ENCODE measurements at regions not wholly inside any gene's neighbourhood (a gene's known extent, or its start where the extent isn't known, plus 50 kb on each side); places are given as distances from the start of the nearest gene placed in this dataset.
"Not testable (repeated sequence)": the region's sequence is repeated elsewhere in the genome, so short reads cannot be mapped to it uniquely, and the experiment has no call there.

DNA sequence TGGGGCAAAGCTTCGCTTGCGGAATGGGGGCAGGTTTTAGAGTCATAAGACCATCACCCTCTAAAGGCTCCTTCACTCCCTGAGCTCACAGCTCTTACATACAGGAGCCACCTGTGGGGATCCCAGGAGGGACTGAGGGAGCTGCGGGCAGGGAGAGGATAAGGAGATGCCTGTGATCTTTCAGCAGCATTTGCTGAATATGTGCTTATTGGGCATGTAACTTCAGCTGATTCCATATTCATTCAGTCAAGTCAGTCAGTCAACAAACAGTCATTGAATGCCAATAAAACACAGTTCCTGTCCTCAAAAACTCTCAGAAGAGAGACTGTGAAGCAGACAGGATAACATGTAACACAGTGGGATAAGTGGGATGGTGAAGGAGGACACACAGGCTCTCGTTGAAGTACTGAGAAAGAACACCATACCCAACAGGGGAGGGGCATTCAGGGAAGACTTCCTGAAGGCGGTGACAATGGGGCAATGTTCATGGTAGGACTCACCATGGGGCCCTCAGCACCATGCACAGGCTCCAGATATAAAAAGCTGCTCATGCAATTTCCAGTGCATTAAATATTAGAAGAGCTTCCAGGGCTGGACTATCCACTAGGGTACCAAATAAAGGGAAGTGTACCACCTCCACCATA is 240.9 kb downstream of the UACA start:
- DNase-seq: no peak

DNA sequence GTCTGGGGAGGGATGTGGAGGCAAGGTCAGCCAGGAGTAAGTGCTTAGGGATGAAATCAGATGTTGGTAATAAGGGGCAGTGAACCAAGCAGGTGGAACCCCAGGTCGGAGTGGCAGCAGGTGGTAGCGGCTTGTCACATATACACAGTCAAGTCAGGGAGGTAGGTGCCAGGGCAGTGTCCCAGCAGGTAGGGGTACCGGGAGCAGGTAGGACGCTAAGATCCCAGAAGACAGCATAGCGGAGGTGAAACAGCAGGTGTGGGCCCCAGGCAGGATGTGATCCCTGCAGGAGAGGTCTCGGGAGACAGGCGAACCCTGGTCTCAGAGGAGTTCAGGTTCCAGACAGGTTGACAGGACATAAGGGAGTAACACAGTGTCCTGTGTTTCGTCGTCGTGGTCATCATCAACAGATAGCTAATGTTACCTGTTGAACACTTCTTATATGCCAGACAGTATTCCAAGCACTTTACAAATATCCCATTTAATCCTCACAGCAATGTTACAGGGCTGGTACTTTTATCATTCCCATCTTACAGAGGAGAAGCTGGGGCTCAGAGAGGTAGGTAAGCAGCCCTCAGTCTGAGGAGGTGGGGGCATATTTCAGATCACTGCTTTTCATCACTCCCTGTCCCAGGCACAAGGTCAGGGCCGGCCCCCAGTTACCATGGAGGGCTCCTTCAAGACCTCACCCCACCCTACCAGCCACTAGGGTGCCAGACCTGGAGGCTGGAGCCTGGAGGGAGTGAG is 241.6 kb downstream of the UACA start:
- DNase-seq: no peak

DNA sequence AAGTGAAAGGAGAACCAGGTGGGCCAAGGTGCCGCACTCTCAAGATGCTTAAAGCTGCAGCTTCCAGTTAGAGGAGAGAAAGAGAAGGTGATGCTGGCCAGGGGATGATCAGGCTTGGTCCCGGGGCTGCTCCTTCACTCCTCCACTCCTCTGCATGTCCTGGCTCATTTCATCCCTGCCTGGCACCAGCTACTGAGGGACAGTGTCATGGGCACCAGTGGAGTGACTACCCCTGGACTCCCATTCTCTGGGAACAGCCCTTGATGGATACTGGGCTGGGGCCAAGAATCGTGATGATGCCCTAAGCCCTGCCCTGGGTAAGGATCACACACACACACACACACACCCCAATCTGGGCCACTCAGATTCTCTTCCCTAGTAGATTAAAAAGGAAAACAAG is 243.7 kb downstream of the UACA start:
- DNase-seq: no peak

DNA sequence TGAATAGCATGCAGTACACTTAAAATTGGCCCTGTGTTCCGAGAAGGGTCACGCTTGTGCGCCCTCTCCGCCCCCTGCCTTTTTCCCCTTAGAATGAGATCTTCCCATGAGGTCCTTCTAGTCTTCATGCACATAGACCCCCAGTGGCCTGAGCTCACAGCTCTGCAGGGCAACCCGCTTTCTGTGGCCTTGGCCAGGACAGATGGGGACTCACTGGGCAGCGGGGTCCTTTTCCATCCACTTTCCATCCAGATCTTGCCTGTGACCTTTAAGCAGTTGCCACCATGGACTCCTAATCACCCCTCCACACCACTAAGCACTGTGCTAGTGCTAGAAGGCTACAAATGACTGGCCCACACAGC is 244.4 kb downstream of the UACA start:
- DNase-seq: no peak

DNA sequence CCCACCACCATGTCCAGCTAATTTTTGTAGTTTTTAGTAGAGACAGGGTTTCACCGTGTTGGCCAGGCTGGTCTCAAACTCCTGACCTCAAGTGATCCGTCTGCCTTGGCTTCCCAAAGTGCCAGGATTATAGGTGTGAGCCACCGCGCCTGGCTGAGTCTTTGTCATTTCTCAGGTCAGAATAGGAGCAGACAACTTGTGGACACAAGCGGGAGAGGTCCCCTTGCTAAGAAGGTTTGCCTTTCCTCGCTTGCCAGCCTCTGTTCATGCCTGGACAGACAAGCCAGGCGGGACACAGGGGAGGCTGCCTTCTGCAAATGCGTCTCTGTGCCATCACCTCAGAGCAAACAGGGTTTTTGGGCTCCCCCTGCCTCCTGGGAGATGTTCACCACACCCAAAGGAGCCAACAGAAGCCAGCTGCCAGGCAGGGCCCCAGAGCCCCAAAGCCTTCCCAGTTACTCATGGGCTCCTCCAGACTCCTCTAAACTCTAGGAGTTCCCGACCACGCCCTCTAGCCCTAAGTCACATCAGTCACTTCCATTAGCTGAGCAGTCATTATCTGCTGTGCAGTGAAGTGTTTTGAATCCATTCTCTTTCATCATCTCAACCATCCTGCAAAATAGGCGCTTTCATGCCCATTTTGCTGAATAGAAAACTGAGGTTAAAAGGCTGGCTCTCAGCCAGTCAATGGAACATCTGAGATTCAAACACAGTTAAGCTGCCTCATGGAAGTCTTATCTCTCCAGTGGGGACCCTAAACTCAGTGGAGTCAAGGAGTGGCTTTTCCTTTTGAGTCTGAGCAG is 245.0 kb downstream of the UACA start:
- DNase-seq: no peak

DNA sequence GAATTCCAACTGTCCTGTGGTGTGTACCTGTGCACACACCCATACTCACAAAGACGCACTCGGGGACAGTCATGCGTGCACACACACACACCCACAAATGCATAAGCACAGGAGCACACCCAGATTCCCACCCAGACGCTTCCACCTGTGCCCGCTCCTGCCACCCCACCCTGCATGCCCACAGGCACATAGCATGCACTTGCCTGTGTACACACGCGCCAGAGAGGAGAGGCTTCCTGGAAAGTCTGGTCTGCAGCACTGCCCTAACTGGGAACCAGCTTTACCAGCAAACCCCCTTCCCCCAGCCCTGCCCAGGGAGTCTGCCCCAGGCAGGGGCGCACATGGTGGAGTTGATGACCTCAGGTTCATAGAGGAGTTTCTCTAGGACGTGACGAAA is 246.2 kb downstream of the UACA start:
- DNase-seq: no peak

DNA sequence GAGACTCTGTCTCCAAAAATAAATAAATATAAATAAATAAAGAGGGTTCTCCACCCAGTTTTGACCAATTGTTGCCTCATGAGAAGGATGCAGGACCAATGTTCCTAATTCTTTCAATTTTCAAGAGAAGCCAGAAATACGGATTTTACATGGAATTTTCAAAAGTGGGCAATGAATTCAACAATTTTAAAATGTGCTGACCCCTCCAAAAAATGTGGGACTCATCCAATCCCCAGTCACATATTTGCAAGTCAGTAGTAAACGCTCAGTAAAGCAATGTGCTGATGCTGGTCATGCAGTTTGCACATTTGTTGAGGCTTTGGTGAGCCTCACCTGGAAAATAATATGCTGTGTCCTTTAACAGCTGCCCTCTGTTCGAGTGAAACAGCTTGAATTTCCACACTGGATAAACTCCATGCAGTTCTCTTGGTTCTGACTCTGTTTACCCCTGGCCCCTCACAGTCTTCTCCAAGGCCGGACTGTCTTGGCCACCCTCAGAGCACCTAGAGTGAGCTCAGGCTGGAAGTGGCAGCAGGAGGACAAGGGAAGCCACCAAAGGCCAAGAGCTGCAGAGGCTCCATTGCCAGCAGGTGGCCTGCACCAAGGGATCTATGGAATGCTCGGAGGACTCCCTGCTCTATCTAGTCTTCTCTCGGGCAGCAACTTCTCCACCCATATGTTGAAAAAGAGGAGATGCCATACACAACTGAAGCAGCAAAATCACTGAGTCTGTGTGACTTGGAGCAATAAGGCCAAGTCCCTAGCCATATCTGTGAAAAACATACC is 246.8 kb downstream of the UACA start:
- DNase-seq: no peak

DNA sequence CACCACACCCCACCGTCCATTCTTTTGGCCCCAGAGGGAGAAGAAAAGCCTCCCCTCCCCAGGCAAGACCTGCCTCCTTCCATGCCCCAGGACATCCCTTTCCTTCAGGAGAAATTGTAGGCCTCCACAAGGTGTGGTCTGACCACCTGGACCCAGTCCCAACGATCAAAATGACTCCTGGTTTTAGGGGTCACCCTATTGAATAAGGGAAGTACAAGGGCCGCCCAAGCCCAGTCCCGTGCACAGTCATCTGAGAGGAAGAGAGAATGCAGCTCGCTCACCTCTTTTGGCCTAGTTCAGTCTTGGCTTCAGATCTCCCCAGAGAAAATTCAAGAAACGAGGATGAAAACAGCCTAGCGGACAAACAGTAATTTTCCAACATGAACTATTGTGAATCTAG is 249.1 kb downstream of the UACA start:
- no peak for DNase-seq

DNA sequence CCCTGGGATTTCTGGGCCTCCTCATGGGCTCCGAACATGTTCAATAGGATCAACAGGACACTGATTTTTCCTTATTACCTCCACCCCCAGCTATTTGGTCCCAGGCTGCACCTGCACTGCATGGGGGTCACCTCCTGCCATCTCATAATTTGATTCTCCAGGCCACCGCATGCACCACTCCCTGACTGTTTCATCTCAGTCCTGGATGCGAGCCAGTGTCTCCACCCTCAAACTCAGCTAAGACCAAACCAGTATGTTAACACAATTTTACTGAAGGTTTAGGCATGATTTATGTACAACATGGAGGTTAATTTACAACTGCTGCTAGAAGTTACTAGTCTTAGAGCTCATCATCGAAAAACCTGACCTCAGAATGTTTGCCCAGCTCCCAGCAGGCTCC is 249.5 kb downstream of the UACA start:
- DNase-seq: no peak

DNA sequence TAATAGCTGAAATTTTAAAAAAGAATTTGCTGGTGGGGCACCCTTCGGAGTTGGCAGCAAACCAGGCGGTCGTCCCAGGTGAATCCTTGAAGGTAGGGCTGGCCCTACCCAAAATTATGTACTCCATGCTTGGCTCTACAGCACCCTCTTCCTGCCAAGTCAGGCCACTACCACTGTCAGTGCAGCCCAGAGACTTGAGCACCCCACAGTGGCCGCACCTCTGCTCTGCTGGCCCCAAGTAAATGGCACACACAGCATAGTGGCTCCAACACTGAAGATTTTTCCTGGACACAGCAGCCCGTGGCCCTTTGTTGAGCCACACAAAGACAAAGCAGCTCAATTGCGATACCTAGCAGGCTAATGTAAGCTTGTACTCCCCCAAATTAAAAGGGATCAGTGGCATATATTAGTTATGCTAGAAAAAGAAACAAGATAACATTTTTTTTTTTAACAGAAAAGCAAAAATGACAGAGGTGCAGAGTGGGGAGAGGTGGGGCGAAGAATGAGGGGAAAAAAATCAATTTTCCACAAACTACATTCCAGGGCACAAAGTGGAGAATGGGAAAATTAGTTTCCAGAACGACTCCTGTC is 250.5 kb downstream of the UACA start:
- peak; percentile 52 to 59 for DNase-seq

DNA sequence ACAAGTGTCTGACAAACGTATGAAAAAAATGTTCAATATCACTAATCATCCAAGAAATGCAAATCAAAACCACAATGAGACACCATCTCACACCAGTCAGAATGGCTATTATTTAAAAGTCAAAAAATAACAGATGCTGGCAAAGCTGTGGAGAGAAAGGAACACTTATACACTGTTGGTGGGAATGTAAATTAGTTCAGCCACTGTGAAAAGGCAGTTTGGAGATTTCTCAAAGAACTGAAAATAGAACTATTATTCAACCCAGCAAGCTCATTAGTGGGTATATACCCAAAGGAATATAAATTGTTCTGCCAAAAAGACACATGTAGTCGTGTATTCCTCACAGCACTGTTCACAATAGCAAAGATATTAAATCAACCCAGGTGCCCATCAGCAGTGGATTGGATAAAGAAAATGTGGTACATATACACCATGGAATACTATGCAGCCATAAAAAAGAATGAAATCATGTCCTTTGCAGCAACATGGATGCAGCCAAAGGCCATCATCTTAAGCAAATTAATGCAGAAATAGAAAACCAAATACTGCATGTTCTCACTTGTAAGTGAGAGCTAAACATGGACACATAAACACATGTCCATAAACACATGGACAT is 251.3 kb downstream of the UACA start:
- DNase-seq: not testable (repeated sequence)

DNA sequence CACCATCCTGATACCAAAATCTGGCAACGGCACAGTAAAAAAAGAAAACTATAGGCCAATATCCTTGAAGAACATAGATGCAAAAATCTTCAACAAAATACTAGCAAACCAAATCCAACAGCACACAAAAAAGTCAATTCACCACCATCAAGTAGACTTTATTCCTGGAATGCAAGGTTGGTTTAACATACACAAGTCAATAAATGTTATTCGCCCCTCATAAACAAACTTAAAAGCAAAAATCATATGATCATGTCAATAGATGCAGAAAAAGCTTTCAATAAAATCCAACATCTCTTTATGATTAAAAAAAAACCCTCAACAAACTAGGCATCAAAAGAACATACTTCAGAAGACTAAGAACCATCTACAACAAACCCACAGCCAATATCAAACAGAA is 252.9 kb downstream of the UACA start:
- DNase-seq: no peak

DNA sequence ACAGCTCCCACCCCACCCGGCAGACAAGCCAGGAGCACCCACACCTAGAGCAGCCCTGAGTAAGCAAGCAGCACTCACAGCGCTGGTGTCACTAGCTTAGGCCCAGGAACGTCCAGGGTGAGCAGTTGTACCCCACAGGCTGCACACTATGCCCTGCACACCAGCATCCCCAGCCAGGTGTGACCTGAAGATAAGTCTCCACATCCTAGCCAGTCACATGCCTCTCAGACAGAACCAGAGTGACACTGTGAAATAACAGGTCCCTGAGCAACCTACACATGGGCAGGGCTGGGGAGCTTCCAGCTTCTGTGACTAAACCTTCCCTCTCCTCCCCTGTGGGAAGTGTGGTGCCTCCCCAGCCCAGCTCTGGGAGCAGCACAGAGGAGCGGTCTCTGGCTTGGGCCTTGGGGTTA is 253.6 kb downstream of the UACA start:
- DNase-seq: no peak

DNA sequence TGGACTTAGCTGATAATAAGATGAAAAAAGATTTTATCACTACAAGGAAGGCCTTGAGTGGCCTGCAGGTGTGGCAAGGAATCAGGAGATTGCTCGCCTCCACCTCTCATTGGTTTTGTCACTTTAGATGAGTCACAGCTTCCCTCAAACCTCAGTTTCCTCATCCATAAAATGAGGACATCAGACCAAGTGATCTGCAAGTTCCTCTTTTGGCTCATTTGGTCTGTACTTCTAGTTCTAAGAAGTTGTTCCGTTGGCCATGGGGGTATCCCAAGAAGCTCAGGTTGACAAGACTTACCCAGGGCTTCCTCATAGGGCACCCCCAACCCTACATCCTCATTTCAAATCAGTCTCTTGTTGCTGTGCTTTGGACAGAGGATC is 254.1 kb downstream of the UACA start:
- DNase-seq: no peak

DNA sequence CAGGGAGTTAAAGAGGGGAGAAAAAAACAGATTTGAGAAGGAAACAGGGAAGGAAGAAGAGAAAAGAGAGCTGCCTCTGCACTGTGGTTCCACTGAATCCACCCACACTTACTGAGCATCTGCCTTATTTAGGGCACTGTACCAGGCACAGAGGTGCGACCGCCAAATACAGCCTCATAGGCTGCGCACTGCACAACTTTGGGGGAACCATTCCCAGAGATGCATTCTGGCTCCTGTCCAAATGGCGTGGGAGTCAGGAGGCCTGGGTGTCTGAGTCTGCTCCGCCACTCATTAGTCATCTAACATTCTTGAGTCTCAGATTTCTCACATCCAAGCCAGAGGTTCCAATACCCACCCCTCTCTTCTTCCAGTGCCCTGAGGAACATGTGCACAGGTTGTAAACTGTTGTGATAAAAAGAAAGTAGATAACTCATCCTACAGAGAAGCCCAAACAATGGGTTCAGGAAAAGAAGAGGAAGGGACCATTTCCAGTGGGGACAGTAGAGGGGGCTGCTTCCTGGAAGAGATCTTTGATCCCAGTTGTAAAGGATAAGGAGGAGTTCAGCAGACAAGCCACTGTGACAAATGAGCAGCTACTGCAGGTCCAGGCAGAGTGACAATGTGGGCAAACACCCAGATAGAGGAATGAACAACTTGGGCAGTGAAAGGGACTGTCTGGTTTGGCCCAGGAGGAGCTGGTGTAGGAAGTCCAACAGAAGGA is 254.6 kb downstream of the UACA start:
- DNase-seq: peak; percentile 33 to 34

DNA sequence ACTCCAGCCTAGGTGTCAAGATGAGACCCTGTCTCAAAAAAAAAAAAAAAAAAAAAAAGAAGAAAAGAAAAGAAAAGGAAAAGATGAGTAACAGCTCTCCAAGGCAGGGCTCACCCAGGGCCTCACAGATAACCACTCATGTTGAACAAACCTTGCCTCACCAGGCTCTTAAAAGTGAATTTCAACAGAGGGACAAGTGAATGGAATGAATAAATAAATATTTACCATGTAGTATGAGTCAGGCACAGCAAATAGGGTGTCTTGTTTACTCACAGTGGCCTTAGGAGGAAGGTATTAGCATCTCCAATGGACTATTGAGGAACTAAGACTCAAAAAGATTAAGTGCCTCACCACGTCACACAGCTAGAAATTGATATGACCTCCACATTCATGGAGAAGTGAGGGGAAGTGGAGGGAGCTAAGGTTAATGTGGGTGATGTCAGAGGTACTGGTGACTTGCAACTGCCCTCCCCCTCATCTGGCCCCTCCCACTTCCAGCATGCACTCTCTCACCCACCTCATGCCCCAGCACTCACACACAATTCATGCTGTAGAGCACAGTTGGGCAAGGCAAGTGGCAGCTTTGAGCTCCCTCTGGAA is 255.5 kb downstream of the UACA start:
- DNase-seq: peak in 1 of 2 donors; percentile 35

DNA sequence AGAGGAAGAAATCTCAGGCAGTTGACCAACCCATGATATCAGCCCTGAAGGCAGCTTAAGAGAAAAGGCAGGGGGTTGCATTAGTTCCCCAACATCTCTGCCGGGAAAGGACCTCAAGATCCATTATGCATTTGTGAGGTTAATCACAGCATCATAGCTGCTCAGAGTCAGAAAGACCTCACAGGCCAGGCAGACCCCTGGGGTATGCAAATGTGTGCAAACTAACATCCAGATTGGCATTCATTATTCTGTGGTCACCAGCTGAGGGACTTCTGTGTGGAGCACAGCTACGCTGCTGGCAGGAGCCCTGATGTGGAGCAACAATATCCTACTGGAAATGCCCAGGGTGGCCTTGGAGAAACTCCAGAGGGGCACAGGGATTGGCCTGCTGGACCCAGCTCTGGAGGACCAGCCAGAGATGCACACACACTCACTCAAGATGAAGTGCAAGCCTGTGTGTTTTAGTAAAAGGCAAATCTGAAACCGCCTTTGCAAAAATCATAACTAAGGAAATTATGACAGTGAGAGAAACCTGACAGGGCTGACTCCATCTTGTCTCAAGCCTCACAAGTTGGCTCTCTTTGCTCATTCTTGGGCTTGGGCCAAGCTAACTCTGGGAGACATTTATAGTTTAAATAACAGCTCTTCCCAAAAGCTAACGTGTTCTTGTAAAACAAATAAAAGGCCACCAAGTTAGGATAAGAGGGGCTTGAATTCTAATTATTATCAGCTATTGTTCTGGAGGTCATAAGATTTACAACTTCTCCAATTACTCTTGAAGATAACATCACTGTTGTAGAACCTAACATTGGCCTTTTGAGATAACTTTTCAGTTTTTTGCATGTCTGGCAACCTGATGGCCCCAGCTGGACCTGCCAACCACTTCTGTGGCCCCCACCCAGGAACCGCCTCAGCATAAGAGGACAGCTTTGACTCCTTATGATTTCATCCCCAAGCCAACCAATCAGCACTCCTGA is 257.1 kb downstream of the UACA start:
- DNase-seq: no peak

DNA sequence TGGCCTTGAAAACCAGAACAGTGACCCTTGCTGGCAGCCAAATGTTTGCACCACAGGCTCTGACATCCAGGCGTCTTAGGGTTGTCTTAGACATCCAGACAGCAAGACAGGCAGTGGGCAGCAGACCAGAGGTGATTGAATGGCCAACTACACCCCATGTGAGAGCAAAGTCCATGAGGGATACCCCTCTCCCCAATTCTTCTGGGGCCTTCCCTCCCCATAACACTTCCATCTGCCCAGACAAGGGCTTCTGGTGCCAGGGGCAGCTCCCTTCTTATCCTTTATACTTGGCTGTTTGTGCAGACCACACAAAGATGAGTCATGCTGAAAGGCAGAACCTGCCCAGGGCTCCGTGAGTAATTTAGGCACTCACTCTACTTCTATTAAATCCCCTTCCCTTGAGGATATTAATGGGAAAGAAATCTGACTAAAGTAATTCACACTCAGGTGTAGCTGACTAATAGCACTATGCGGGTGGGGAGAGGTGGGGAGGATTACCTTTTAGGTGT is 257.9 kb downstream of the UACA start:
- DNase-seq: no peak

DNA sequence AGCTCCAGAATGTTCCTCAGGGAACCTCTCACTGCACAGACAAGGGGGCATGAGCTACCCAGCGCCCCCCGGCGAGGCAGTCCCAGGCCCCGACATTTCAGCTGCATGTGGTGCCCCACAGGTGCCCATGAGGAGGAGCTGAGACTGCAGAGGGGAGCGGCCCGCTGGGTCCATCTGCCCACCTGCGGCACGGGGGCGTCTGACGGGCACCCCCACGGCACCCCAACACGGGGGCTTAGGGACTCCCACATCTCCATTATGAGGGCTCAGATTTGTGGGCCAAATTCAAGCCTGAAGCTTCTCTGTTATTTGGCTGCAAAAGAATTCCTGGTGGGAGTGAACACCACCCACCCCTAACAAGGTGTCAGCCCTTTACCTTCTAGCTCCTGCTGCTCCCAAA is 258.4 kb downstream of the UACA start:
- DNase-seq: no peak

Data from activated CD4-positive, alpha-beta T cell treated with anti-CD3 and anti-CD28 coated beads for 4 hours (primary cell).